ENCODE measurements at regions not wholly inside any gene's neighbourhood (a gene's known extent, or its start where the extent isn't known, plus 50 kb on each side); places are given as distances from the start of the nearest gene placed in this dataset.
"Not testable (repeated sequence)": the region's sequence is repeated elsewhere in the genome, so short reads cannot be mapped to it uniquely, and the experiment has no call there.

GRCh38 chr4:101730291-101731117, 60.0 kb upstream of the BANK1 start:
- peak; percentile 6 for DNase-seq (ENCODE audit: low read depth)

GRCh38 chr4:101727238-101727637, 63.3 kb upstream of the BANK1 start:
- no peak for DNase-seq (ENCODE audit: low read depth)

GRCh38 chr4:101724093-101724492, 66.4 kb upstream of the BANK1 start:
- no peak for DNase-seq (ENCODE audit: low read depth)

- no peak for DNase-seq (ENCODE audit: low read depth)
Measured at GRCh38 chr4:101718810-101719209, 71.7 kb upstream of the BANK1 start.

- DNase-seq (ENCODE audit: low read depth), result no peak
Measured at GRCh38 chr4:101711590-101712260, 78.8 kb upstream of the BANK1 start.

GRCh38 chr4:101710806-101711205, 79.7 kb upstream of the BANK1 start:
- DNase-seq (ENCODE audit: low read depth), result no peak

GRCh38 chr4:101708293-101709039, 82.1 kb upstream of the BANK1 start:
- no peak for DNase-seq (ENCODE audit: low read depth)

- DNase-seq (ENCODE audit: low read depth), result no peak
Measured at GRCh38 chr4:101707596-101707995, 82.9 kb upstream of the BANK1 start.

GRCh38 chr4:101706535-101707057, 83.9 kb upstream of the BANK1 start:
- no peak for DNase-seq (ENCODE audit: low read depth)

- DNase-seq (ENCODE audit: low read depth), result no peak
Measured at GRCh38 chr4:101701551-101701950, 89.0 kb upstream of the BANK1 start.

- no peak for DNase-seq (ENCODE audit: low read depth)
Measured at GRCh38 chr4:101699441-101700124, 90.9 kb upstream of the BANK1 start.

- DNase-seq (ENCODE audit: low read depth), result no peak
Measured at GRCh38 chr4:101697266-101697665, 93.3 kb upstream of the BANK1 start.

GRCh38 chr4:101696276-101697010, 94.1 kb upstream of the BANK1 start:
- DNase-seq (ENCODE audit: low read depth), result no peak

GRCh38 chr4:101695176-101695575, 95.4 kb upstream of the BANK1 start:
- no peak for DNase-seq (ENCODE audit: low read depth)

GRCh38 chr4:101694403-101694802, 96.1 kb upstream of the BANK1 start:
- DNase-seq (ENCODE audit: low read depth), result not testable (repeated sequence)

- no peak for DNase-seq (ENCODE audit: low read depth)
Measured at GRCh38 chr4:101693842-101694398, 96.6 kb upstream of the BANK1 start.

- no peak for DNase-seq (ENCODE audit: low read depth)
Measured at GRCh38 chr4:101689220-101689619, 101.3 kb upstream of the BANK1 start.

GRCh38 chr4:101685126-101685525, 105.4 kb upstream of the BANK1 start:
- no peak for DNase-seq (ENCODE audit: low read depth)

GRCh38 chr4:101682946-101683345, 107.6 kb upstream of the BANK1 start:
- DNase-seq (ENCODE audit: low read depth), result no peak

- no peak for DNase-seq (ENCODE audit: low read depth)
Measured at GRCh38 chr4:101678180-101678579, 112.3 kb upstream of the BANK1 start.

- DNase-seq (ENCODE audit: low read depth), result no peak
Measured at GRCh38 chr4:101670897-101671296, 119.6 kb upstream of the BANK1 start.
